ENCODE measurements at regions not wholly inside any gene's neighbourhood (a gene's known extent, or its start where the extent isn't known, plus 50 kb on each side); places are given as distances from the start of the nearest gene placed in this dataset.
"Not testable (repeated sequence)": the region's sequence is repeated elsewhere in the genome, so short reads cannot be mapped to it uniquely, and the experiment has no call there.

- TF ChIP-seq, protein P1, sequence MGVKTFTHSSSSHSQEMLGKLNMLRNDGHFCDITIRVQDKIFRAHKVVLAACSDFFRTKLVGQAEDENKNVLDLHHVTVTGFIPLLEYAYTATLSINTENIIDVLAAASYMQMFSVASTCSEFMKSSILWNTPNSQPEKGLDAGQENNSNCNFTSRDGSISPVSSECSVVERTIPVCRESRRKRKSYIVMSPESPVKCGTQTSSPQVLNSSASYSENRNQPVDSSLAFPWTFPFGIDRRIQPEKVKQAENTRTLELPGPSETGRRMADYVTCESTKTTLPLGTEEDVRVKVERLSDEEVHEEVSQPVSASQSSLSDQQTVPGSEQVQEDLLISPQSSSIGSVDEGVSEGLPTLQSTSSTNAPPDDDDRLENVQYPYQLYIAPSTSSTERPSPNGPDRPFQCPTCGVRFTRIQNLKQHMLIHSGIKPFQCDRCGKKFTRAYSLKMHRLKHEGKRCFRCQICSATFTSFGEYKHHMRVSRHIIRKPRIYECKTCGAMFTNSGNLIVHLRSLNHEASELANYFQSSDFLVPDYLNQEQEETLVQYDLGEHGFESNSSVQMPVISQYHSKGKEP (CRISPR knock-in tag; IDR thresholded peaks at IDR 0.05) = not testable (repeated sequence)
- not testable (repeated sequence) for TF ChIP-seq EEA1 (CRISPR knock-in tag; IDR thresholded peaks at IDR 0.05; ENCODE audit: borderline replicate concordance); IRF2 (CRISPR knock-in tag; IDR thresholded peaks at IDR 0.05); POLR2AphosphoS5 (IDR thresholded peaks at IDR 0.05; ENCODE audit: low read depth, low read length); ZNF253 (CRISPR knock-in tag; IDR thresholded peaks at IDR 0.05; ENCODE audit: borderline replicate concordance); POLR2A (IDR thresholded peaks at IDR 0.05; ENCODE audit: insufficient read depth in 1 of 2, low read depth in 2 of 2, low read length in 2 of 2); RAD21 (CRISPR knock-in tag; IDR thresholded peaks at IDR 0.05); FOSL2 (CRISPR knock-in tag; IDR thresholded peaks at IDR 0.05); ZKSCAN8 (CRISPR knock-in tag; IDR thresholded peaks at IDR 0.05; ENCODE audit: borderline replicate concordance); HDAC2 (CRISPR knock-in tag; IDR thresholded peaks at IDR 0.05); HOXA5 (CRISPR knock-in tag; IDR thresholded peaks at IDR 0.05); ZMYM2 (CRISPR knock-in tag; IDR thresholded peaks at IDR 0.05)
- TF ChIP-seq, protein P2, sequence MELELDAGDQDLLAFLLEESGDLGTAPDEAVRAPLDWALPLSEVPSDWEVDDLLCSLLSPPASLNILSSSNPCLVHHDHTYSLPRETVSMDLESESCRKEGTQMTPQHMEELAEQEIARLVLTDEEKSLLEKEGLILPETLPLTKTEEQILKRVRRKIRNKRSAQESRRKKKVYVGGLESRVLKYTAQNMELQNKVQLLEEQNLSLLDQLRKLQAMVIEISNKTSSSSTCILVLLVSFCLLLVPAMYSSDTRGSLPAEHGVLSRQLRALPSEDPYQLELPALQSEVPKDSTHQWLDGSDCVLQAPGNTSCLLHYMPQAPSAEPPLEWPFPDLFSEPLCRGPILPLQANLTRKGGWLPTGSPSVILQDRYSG (CRISPR knock-in tag; IDR thresholded peaks at IDR 0.05) = not testable (repeated sequence)
- TF ChIP-seq, protein P3, sequence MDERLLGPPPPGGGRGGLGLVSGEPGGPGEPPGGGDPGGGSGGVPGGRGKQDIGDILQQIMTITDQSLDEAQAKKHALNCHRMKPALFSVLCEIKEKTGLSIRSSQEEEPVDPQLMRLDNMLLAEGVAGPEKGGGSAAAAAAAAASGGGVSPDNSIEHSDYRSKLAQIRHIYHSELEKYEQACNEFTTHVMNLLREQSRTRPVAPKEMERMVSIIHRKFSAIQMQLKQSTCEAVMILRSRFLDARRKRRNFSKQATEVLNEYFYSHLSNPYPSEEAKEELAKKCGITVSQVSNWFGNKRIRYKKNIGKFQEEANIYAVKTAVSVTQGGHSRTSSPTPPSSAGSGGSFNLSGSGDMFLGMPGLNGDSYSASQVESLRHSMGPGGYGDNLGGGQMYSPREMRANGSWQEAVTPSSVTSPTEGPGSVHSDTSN (CRISPR knock-in tag; IDR thresholded peaks at IDR 0.05) = not testable (repeated sequence)
Measured at GRCh38 chr15:77861997-77862635, 215.4 kb downstream of the TBC1D2B start.
